IMR-90 (cell line): ENCODE measurements at regions not wholly inside any gene's neighbourhood (a gene's known extent, or its start where the extent isn't known, plus 50 kb on each side); places are given as distances from the start of the nearest gene placed in this dataset.

ENCODE experiments used
- ATAC-seq: fragments of 200-7000 bp; cut with Tn5 transposase; 2 replicates; pipeline ENCODE4 v1.9.1; 2020; ENCODE audit warnings: low read depth, mild to moderate bottlenecking, moderate library complexity
- BruUV-seq: library from RNA; stranded (reverse); fragments of 400-500 nt; replicated peaks from 2 replicates; lab custom pipeline; 2021; lab: Mats Ljungman, UMichigan
- CTCF ChIA-PET: fragments of 300-600 bp; formaldehyde crosslinking; extraction: SDS; loops from one replicate; lab custom pipeline; 2021; ENCODE audit warnings: antibody characterized with exemption; lab: Yijun Ruan, JAX
- POLR2A ChIA-PET: fragments of 300-600 bp; sonication (Branson Sonifier 250); formaldehyde crosslinking; loops from one replicate; lab custom pipeline; 2022; ENCODE audit warnings: antibody characterized with exemption; ENCODE audit not compliant: unreplicated experiment; lab: Charles Lee
- DNase-seq: peaks from one replicate; pipeline ENCODE4 v3.0.0; 2013
- H2AFZ ChIP-seq: replicated peaks from 2 replicates; pipeline ENCODE3; 2013; ENCODE audit warnings: low read length, mild to moderate bottlenecking; ENCODE audit not compliant: poor library complexity
- H2AK5ac ChIP-seq: 2 replicates; pipeline ENCODE4 v1.6.1; 2013; ENCODE audit warnings: low read depth, low read length, inconsistent platforms
- H2AK9ac ChIP-seq: replicated peaks from 2 replicates; pipeline ENCODE3; 2013; ENCODE audit warnings: mild to moderate bottlenecking, low read depth, low read length, moderate library complexity; ENCODE audit not compliant: poor library complexity
- H2BK120ac ChIP-seq: 2 replicates; pipeline ENCODE4 v1.6.1; 2013; ENCODE audit warnings: low read depth, low read length, inconsistent platforms
- H2BK15ac ChIP-seq: 3 replicates; pipeline ENCODE4 v1.6.1; 2013; ENCODE audit warnings: low read depth, low read length, inconsistent platforms
- H2BK20ac ChIP-seq: 2 replicates; pipeline ENCODE4 v1.6.1; 2013; ENCODE audit warnings: low read depth, mild to moderate bottlenecking, inconsistent platforms, low read length, moderate library complexity
- H2BK5ac ChIP-seq: 2 replicates; pipeline ENCODE4 v1.6.1; 2013; ENCODE audit warnings: mild to moderate bottlenecking, low read depth, low read length, inconsistent platforms; ENCODE audit not compliant: poor library complexity, severe bottlenecking
- H3K14ac ChIP-seq: replicated peaks from 2 replicates; pipeline ENCODE4 v1.6.1; 2013; ENCODE audit warnings: low read depth, low read length, inconsistent platforms
- H3K18ac ChIP-seq: 2 replicates; pipeline ENCODE4 v1.6.1; 2013; ENCODE audit warnings: low read depth, low read length, control low read depth
- H3K23ac ChIP-seq: 2 replicates; pipeline ENCODE4 v1.6.1; 2013; ENCODE audit warnings: low read depth, low read length, inconsistent platforms
- H3K27ac ChIP-seq: 2 replicates; pipeline ENCODE4 v1.5.1; 2013; ENCODE audit warnings: mild to moderate bottlenecking, control low read depth, low read length; ENCODE audit not compliant: insufficient read depth
- H3K27me3 ChIP-seq: 2 replicates; pipeline ENCODE4 v1.6.1; 2013; ENCODE audit warnings: low read length; ENCODE audit not compliant: control insufficient read depth, insufficient read depth
- H3K36me3 ChIP-seq: 2 replicates; pipeline ENCODE4 v1.6.1; 2013; ENCODE audit warnings: low read length, mixed read lengths; ENCODE audit not compliant: control insufficient read depth, insufficient read depth
- H3K4ac ChIP-seq: 2 replicates; pipeline ENCODE4 v1.6.1; 2013; ENCODE audit warnings: low read depth, low read length, inconsistent platforms
- H3K4me1 ChIP-seq: 2 replicates; pipeline ENCODE4 v1.6.1; 2013; ENCODE audit warnings: low read length, mixed read lengths; ENCODE audit not compliant: control insufficient read depth, insufficient read depth
- H3K4me2 ChIP-seq: 2 replicates; pipeline ENCODE4 v1.6.1; 2013; ENCODE audit warnings: low read depth, mild to moderate bottlenecking, control low read depth, low read length, moderate library complexity
- H3K4me3 ChIP-seq: 2 replicates; pipeline ENCODE4 v1.5.1; 2013; ENCODE audit warnings: low read depth, mild to moderate bottlenecking, control low read depth, low read length, moderate library complexity; ENCODE audit not compliant: insufficient read depth
- H3K56ac ChIP-seq: 2 replicates; pipeline ENCODE4 v1.6.1; 2013; ENCODE audit warnings: low read length, inconsistent platforms; ENCODE audit not compliant: insufficient read depth; ENCODE audit errors: extremely low read depth
- H3K79me1 ChIP-seq, 2 experiments: 2 replicates each; pipeline ENCODE4 v1.6.1; 2013; ENCODE audit warnings: low read length in 2 of 2, inconsistent platforms in 1 of 2, low read depth in 1 of 2
- H3K9ac ChIP-seq: 2 replicates; pipeline ENCODE4 v1.6.1; 2013; ENCODE audit warnings: low read depth, low read length, control low read depth
- H3K9me1 ChIP-seq: 2 replicates; pipeline ENCODE4 v1.6.1; 2013; ENCODE audit warnings: low read length, inconsistent platforms; ENCODE audit not compliant: insufficient read depth
- H3K9me3 ChIP-seq: 2 replicates; pipeline ENCODE4 v1.6.1; 2013; ENCODE audit warnings: low read length; ENCODE audit not compliant: control insufficient read depth, insufficient read depth
- H4K20me1 ChIP-seq: 2 replicates; pipeline ENCODE4 v1.6.1; 2013; ENCODE audit warnings: low read length, inconsistent platforms; ENCODE audit not compliant: insufficient read depth
- H4K5ac ChIP-seq: 2 replicates; pipeline ENCODE4 v1.6.1; 2013; ENCODE audit warnings: mild to moderate bottlenecking, low read depth, low read length, control low read depth
- H4K8ac ChIP-seq, 2 experiments: 2 replicates each; pipeline ENCODE4 v1.6.1; 2013; ENCODE audit warnings: low read depth in 2 of 2, low read length in 2 of 2, control low read depth in 1 of 2, inconsistent platforms in 1 of 2
- H4K91ac ChIP-seq: 2 replicates; pipeline ENCODE4 v1.6.1; 2013; ENCODE audit warnings: low read depth, low read length, inconsistent platforms; ENCODE audit not compliant: insufficient read depth
- MAFK ChIP-seq: IDR thresholded peaks from 2 replicates; pipeline ENCODE4 v1.6.1; 2012; ENCODE audit warnings: low read depth, low read length, improper control_type of control experiment
- NFE2L2 ChIP-seq: fragments of 150-350 bp; IDR thresholded peaks from 2 replicates; pipeline ENCODE4 v1.6.1; 2016; ENCODE audit warnings: low read depth, mild to moderate bottlenecking, low read length
- POLR2A ChIP-seq: IDR thresholded peaks from 2 replicates; pipeline ENCODE4 v1.6.1; 2012; ENCODE audit warnings: mild to moderate bottlenecking, low read depth, low read length
- RAD21 ChIP-seq: IDR thresholded peaks from 2 replicates; pipeline ENCODE4 v1.6.1; 2012; ENCODE audit warnings: low read length, improper control_type of control experiment
- RCOR1 ChIP-seq: IDR thresholded peaks from 2 replicates; pipeline ENCODE4 v1.6.1; 2012; ENCODE audit warnings: mild to moderate bottlenecking, low read length, improper control_type of control experiment; ENCODE audit not compliant: insufficient replicate concordance
- RFX5 ChIP-seq: IDR thresholded peaks from 2 replicates; pipeline ENCODE4 v1.8.0; 2012; ENCODE audit warnings: low read depth, mild to moderate bottlenecking, low read length, moderate library complexity
- WGBS, 2 experiments: methylation state at CpG; one replicate each; pipeline versions ENCODE4 v1.1.5 to v1.1.7; 2013; ENCODE audit warnings: missing lambda C conversion rate in 2 of 2; ENCODE audit not compliant: insufficient read length in 1 of 2; ENCODE audit errors: extremely low coverage in 2 of 2; 5-methylcytosine and 5-hydroxymethylcytosine counted together
- dilution Hi-C: fragments of 300-500 bp; cut with HindIII; formaldehyde crosslinking; loops from one replicate; pipeline ENCODE4 v1.14.3; 2018; ENCODE audit warnings: low sequenced_read_pairs; ENCODE audit not compliant: unreplicated experiment
- in situ Hi-C: fragments of 300-500 bp; cut with MboI; formaldehyde crosslinking; loops from 3 replicates; pipeline ENCODE4 v1.14.3; 2019; ENCODE audit warnings: low sequenced_read_pairs, inconsistent platforms, mixed read lengths
- intact Hi-C: fragments of 100-400 bp; cut with micrococcal nuclease; formaldehyde crosslinking; loops from 2 replicates; pipeline ENCODE4 v1.10.0; 2022
- TF ChIP-seq, protein P1 (sequence below): conservative IDR thresholded peaks from 2 replicates; pipeline ENCODE4 v1.5.1; 2012; ENCODE audit warnings: mild to moderate bottlenecking, low read depth, low read length, improper control_type of control experiment

DNA sequence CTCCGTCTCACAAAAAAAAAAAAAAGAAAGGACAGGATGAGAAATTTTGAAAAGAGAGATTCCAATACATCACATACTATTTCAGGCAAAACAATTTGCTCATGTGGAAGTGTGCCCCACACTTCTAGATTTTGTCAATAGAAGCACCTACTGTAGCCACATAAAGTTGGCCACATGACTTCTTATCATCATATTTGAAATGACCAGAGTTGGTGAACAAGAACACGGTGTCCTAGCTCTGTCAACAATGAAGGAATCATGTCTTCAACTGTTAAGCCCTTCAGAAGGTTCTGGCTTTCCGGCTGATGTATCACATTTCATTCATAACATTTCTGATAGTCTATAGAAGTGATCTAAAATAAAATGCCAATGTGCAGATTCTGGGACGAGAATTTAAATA, 534.5 kb downstream of the TMEM114 start:
- no peak overlapping the region for H3K56ac ChIP-seq
- no peak overlapping the region for H3K14ac ChIP-seq
- no peak for TF ChIP-seq RFX5
- TF ChIP-seq, protein P1, sequence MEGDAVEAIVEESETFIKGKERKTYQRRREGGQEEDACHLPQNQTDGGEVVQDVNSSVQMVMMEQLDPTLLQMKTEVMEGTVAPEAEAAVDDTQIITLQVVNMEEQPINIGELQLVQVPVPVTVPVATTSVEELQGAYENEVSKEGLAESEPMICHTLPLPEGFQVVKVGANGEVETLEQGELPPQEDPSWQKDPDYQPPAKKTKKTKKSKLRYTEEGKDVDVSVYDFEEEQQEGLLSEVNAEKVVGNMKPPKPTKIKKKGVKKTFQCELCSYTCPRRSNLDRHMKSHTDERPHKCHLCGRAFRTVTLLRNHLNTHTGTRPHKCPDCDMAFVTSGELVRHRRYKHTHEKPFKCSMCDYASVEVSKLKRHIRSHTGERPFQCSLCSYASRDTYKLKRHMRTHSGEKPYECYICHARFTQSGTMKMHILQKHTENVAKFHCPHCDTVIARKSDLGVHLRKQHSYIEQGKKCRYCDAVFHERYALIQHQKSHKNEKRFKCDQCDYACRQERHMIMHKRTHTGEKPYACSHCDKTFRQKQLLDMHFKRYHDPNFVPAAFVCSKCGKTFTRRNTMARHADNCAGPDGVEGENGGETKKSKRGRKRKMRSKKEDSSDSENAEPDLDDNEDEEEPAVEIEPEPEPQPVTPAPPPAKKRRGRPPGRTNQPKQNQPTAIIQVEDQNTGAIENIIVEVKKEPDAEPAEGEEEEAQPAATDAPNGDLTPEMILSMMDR: no peak
- no peak for TF ChIP-seq NFE2L2
- TF ChIP-seq RAD21: no peak
- TF ChIP-seq POLR2A: no peak
- no peak for TF ChIP-seq RCOR1
- TF ChIP-seq MAFK: no peak
- H4K5ac ChIP-seq: no peak overlapping the region
- intact Hi-C loops (no loop called here), in situ Hi-C loops (no loop called here), dilution Hi-C loops (no loop called here)
- no CpG with 5 or more reads among the region's 4 CpGs for WGBS, 2 experiments
- no peak overlapping the region for H3K23ac ChIP-seq
- no peak overlapping the region for H3K27ac ChIP-seq
- no peak overlapping the region for H2AK9ac ChIP-seq
- H2AFZ ChIP-seq: no peak overlapping the region
- H3K4me1 ChIP-seq: no peaks in the 10 kb centered on the region
- H3K79me1 ChIP-seq: no peaks in the 10 kb centered on the region
- H2AK5ac ChIP-seq: no peak overlapping the region
- DNase-seq (no peak), ATAC-seq (no peak)
- no peaks in the 10 kb centered on the region for H4K20me1 ChIP-seq
- H2BK15ac ChIP-seq: no peak overlapping the region
- no peak overlapping the region for H4K91ac ChIP-seq
- no peak overlapping the region for H2BK120ac ChIP-seq
- no peaks in the 10 kb centered on the region for H3K27me3 ChIP-seq
- no peak overlapping the region for H3K4me3 ChIP-seq
- POLR2A ChIA-PET: no interaction called here
- no peak overlapping the region for H3K18ac ChIP-seq
- H2BK20ac ChIP-seq: no peak overlapping the region
- no peaks in the 10 kb centered on the region for H3K9me1 ChIP-seq
- H4K8ac ChIP-seq: no peak overlapping the region
- no peak overlapping the region for H3K4me2 ChIP-seq
- BruUV-seq: no TSS peak
- H3K36me3 ChIP-seq: no peaks in the 10 kb centered on the region
- H3K4ac ChIP-seq: no peak overlapping the region
- no peak overlapping the region for H3K9ac ChIP-seq
- CTCF ChIA-PET: no interaction called here
- no peak overlapping the region for H2BK5ac ChIP-seq
- peaks cover 7% of the 10 kb centered on the region for H3K9me3 ChIP-seq
